HepG2 (cell line): ENCODE measurements at regions not wholly inside any gene's neighbourhood (a gene's known extent, or its start where the extent isn't known, plus 50 kb on each side); places are given as distances from the start of the nearest gene placed in this dataset.

Experiments used
- AKAP8 ChIP-seq: sonication (generic); formaldehyde crosslinking; IDR thresholded peaks from 2 replicates; pipeline ENCODE4 v1.5.1; 2020; ENCODE audit warnings: mild to moderate bottlenecking, missing genetic modification reagents
- ATF3 ChIP-seq: sonication (generic); formaldehyde crosslinking; IDR thresholded peaks from 2 replicates; pipeline ENCODE4 v1.4.0; 2020; ENCODE audit warnings: missing genetic modification reagents
- DNMT1 ChIP-seq: sonication (generic); formaldehyde crosslinking; IDR thresholded peaks from 2 replicates; pipeline ENCODE4 v1.5.1; 2020; ENCODE audit warnings: mild to moderate bottlenecking, missing genetic modification reagents
- HMGXB4 ChIP-seq, 2 experiments: sonication (generic) in 1 of 2; formaldehyde crosslinking in 1 of 2; IDR thresholded peaks; 2 replicates each; pipeline versions ENCODE4 v1.4.0 to v1.6.1; 2018 to 2020; ENCODE audit warnings: missing genetic modification reagents in 2 of 2, borderline replicate concordance in 1 of 2, low read depth in 1 of 2, mild to moderate bottlenecking in 1 of 2, missing biosample characterization in 1 of 2
- HNRNPL ChIP-seq: fragments of 200-400 bp; formaldehyde crosslinking; IDR thresholded peaks from 2 replicates; pipeline ENCODE4 v1.6.1; 2017; ENCODE audit warnings: mild to moderate bottlenecking, low read depth, low read length
- HOXD1 ChIP-seq: sonication (generic); formaldehyde crosslinking; IDR thresholded peaks from 2 replicates; pipeline ENCODE4 v1.5.0; 2020; ENCODE audit warnings: missing genetic modification reagents
- JUND ChIP-seq: sonication (generic); formaldehyde crosslinking; IDR thresholded peaks from 2 replicates; pipeline ENCODE4 v1.8.0; 2022; ENCODE audit warnings: mild to moderate bottlenecking, missing genetic modification reagents
- KDM5A ChIP-seq: fragments of 200-600 bp; sonication (generic); IDR thresholded peaks from 2 replicates; pipeline ENCODE4 v1.7.0; 2018; ENCODE audit warnings: antibody characterized with exemption, mild to moderate bottlenecking, low read length, borderline replicate concordance
- MED8 ChIP-seq: sonication (generic); formaldehyde crosslinking; IDR thresholded peaks from 2 replicates; pipeline ENCODE4 v1.8.1; 2023; ENCODE audit warnings: mild to moderate bottlenecking, missing genetic modification reagents; ENCODE audit not compliant: insufficient replicate concordance
- MYC ChIP-seq: sonication (generic); formaldehyde crosslinking; IDR thresholded peaks from 2 replicates; pipeline ENCODE4 v1.9.0; 2021; ENCODE audit warnings: missing genetic modification reagents, borderline replicate concordance
- NR1H2 ChIP-seq: sonication (generic); formaldehyde crosslinking; IDR thresholded peaks from 2 replicates; pipeline ENCODE4 v1.8.1; 2022; ENCODE audit warnings: low read depth, missing genetic modification reagents, borderline replicate concordance
- SALL1 ChIP-seq: sonication (generic); formaldehyde crosslinking; IDR thresholded peaks from 2 replicates; pipeline ENCODE4 v1.8.0; 2022; ENCODE audit warnings: mild to moderate bottlenecking, missing genetic modification reagents
- SOX5 ChIP-seq: IDR thresholded peaks from 2 replicates; pipeline ENCODE4 v1.6.1; 2016; ENCODE audit warnings: borderline replicate concordance
- TBP ChIP-seq: sonication (generic); formaldehyde crosslinking; IDR thresholded peaks from 2 replicates; pipeline ENCODE4 v1.5.0; 2020; ENCODE audit warnings: missing genetic modification reagents
- THAP7 ChIP-seq: sonication (generic); formaldehyde crosslinking; IDR thresholded peaks from 2 replicates; pipeline ENCODE4 v1.8.1; 2023; ENCODE audit warnings: mild to moderate bottlenecking, missing genetic modification reagents
- XBP1 ChIP-seq: sonication (generic); formaldehyde crosslinking; IDR thresholded peaks from 2 replicates; pipeline ENCODE4 v1.5.0; 2020; ENCODE audit warnings: missing genetic modification reagents
- ZBTB39 ChIP-seq: sonication (generic); formaldehyde crosslinking; IDR thresholded peaks from 2 replicates; pipeline ENCODE4 v1.5.0; 2020; ENCODE audit warnings: missing genetic modification reagents
- ZNF468 ChIP-seq: sonication (generic); formaldehyde crosslinking; IDR thresholded peaks from 2 replicates; pipeline ENCODE4 v1.8.0; 2022; ENCODE audit warnings: mild to moderate bottlenecking, moderate library complexity, missing genetic modification reagents
- ZNF629 ChIP-seq: sonication (generic); formaldehyde crosslinking; conservative IDR thresholded peaks from 2 replicates; pipeline ENCODE4 v1.5.0; 2020; ENCODE audit warnings: missing genetic modification reagents
- ZSCAN31 ChIP-seq: sonication (generic); formaldehyde crosslinking; IDR thresholded peaks from 2 replicates; pipeline ENCODE4 v1.5.0; 2020; ENCODE audit warnings: low read depth, mild to moderate bottlenecking, missing genetic modification reagents
- TF ChIP-seq, protein P1 (sequence below): sonication (generic); formaldehyde crosslinking; IDR thresholded peaks from 2 replicates; pipeline ENCODE4 v1.8.1; 2023; ENCODE audit warnings: mild to moderate bottlenecking, inconsistent platforms, moderate library complexity, missing genetic modification reagents, borderline replicate concordance
- TF ChIP-seq, protein P2 (sequence below): sonication (generic); formaldehyde crosslinking; IDR thresholded peaks from 2 replicates; pipeline ENCODE4 v1.5.0; 2020; ENCODE audit warnings: mild to moderate bottlenecking, missing genetic modification reagents, borderline replicate concordance

DNA sequence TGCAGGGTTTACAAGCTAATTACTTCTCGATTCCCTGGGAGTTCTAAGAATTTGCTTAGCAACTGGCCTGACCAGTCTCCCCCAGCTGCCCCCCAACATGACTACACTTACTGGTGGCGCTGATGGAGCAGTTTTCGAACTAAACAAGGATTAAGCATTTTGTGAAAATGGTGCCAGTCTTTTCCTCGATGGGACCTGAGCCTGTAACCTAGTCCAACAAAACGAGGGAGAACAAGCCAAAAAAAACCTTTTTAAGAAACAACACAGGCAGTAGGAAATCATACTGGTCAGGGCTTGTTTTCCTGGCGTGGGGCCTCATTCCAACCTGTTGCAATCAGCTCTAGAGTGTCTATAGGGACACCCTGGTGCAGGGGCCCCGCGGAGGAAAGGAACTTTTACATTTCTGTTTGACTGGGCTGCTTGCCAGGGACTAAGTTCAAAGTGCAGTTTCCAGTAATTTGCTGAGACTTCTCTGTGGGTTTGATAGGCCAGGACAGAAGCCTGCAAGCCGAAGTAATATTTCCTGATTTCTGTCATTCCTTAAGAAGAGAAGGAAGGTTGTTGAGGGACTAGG lies 158.7 kb downstream of the SPRY1 start (continued):
- TF ChIP-seq MYC = no peak; the same call in 1 of the 2 replicates
- TF ChIP-seq SALL1 (CRISPR knock-in tag) = peak; percentile 95
- no peak for TF ChIP-seq AKAP8 (CRISPR knock-in tag)
- no peak for TF ChIP-seq ZNF468
- TF ChIP-seq ZBTB39 (CRISPR knock-in tag) = 0 out of 2 replicates have a peak, but pooled peaks have one; percentile 77
- TF ChIP-seq DNMT1 (CRISPR knock-in tag) = no peak
- TF ChIP-seq, protein P1, sequence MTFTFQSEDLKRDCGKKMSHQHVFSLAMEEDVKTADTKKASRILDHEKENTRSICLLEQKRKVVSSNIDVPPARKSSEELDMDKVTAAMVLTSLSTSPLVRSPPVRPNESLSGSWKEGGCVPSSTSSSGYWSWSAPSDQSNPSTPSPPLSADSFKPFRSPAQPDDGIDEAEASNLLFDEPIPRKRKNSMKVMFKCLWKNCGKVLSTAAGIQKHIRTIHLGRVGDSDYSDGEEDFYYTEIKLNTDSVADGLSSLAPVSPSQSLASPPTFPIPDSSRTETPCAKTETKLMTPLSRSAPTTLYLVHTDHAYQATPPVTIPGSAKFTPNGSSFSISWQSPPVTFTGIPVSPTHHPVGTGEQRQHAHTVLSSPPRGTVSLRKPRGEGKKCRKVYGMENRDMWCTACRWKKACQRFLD (CRISPR knock-in tag) = no peak
- TF ChIP-seq HMGXB4 (CRISPR knock-in tag; IDR thresholded peaks at IDR 0.05; ENCODE audit: borderline replicate concordance in 1 of 2, low read depth in 1 of 2) = peak; percentile 66 to 68; a peak in 3 of 4 replicates
- TF ChIP-seq XBP1 (CRISPR knock-in tag) = no peak
- peak; percentile 92 for TF ChIP-seq SOX5 (CRISPR knock-in tag)
- 0 out of 2 replicates have a peak, but pooled peaks have one; percentile 28 for TF ChIP-seq HOXD1
- peak; percentile 53; the same call in 1 of the 2 replicates for TF ChIP-seq JUND (CRISPR knock-in tag)
- TF ChIP-seq NR1H2 = peak; percentile 43; the same call in 1 of the 2 replicates
- TF ChIP-seq ATF3 (CRISPR knock-in tag) = peak; percentile 64; the same call in 1 of the 2 replicates
- 0 out of 2 replicates have a peak, but pooled peaks have one; percentile 49 for TF ChIP-seq ZSCAN31 (CRISPR knock-in tag)
- TF ChIP-seq HNRNPL = no peak
- TF ChIP-seq KDM5A = peak; percentile 24; the same call in 1 of the 2 replicates
- TF ChIP-seq ZNF629 (CRISPR knock-in tag) = no peak
- TF ChIP-seq THAP7 (CRISPR knock-in tag) = no peak
- TF ChIP-seq, protein P2, sequence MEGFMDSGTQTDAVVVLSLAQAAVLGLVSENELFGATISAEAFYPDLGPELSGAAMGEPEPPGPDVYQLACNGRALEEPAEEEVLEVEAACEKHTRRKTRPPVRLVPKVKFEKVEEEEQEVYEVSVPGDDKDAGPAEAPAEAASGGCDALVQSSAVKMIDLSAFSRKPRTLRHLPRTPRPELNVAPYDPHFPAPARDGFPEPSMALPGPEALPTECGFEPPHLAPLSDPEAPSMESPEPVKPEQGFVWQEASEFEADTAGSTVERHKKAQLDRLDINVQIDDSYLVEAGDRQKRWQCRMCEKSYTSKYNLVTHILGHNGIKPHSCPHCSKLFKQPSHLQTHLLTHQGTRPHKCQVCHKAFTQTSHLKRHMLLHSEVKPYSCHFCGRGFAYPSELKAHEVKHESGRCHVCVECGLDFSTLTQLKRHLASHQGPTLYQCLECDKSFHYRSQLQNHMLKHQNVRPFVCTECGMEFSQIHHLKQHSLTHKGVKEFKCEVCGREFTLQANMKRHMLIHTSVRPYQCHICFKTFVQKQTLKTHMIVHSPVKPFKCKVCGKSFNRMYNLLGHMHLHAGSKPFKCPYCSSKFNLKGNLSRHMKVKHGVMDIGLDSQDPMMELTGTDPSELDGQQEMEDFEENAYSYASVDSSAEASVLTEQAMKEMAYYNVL = peak; percentile 93
- TF ChIP-seq TBP = no peak
- TF ChIP-seq MED8 (CRISPR knock-in tag) = peak; percentile 96
